ENCODE measurements at regions not wholly inside any gene's neighbourhood (a gene's known extent, or its start where the extent isn't known, plus 50 kb on each side); places are given as distances from the start of the nearest gene placed in this dataset.

GRCh38 chr1:42034426-42034825 is 115.7 kb upstream of the HIVEP3 start:
- intact Hi-C loops (cut with DNase I) = loop anchor here in 1 of 2 donors (5.0 kb wide), 1 partner anchor 117 kb away; the partner anchor contains the start of gene HIVEP3
- 66 to 73% (median 70%) methylated on average over 6 of the region's 6 CpGs for WGBS, 3 donors
- Histone ChIP-seq H3K9me3 (no peaks in the 10 kb centered on the region), H3K36me3 (ENCODE audit: insufficient read depth in 1 of 2, low read depth in 1 of 2) (no peaks in the 10 kb centered on the region), H3K4me1 (peaks cover 8% of the 10 kb centered on the region), H3K4me3 (peak overlapping the region; percentile 96), H3K27me3 (ENCODE audit: insufficient read depth in 3 of 3, low read length in 2 of 3) (no peaks in the 10 kb centered on the region), H3K27ac (no peak overlapping the region)
- DNase-seq (no peak), ATAC-seq (no peak)
- TF ChIP-seq, protein P1, sequence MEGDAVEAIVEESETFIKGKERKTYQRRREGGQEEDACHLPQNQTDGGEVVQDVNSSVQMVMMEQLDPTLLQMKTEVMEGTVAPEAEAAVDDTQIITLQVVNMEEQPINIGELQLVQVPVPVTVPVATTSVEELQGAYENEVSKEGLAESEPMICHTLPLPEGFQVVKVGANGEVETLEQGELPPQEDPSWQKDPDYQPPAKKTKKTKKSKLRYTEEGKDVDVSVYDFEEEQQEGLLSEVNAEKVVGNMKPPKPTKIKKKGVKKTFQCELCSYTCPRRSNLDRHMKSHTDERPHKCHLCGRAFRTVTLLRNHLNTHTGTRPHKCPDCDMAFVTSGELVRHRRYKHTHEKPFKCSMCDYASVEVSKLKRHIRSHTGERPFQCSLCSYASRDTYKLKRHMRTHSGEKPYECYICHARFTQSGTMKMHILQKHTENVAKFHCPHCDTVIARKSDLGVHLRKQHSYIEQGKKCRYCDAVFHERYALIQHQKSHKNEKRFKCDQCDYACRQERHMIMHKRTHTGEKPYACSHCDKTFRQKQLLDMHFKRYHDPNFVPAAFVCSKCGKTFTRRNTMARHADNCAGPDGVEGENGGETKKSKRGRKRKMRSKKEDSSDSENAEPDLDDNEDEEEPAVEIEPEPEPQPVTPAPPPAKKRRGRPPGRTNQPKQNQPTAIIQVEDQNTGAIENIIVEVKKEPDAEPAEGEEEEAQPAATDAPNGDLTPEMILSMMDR (IDR thresholded peaks at IDR 0.05) = no peak

DNA sequence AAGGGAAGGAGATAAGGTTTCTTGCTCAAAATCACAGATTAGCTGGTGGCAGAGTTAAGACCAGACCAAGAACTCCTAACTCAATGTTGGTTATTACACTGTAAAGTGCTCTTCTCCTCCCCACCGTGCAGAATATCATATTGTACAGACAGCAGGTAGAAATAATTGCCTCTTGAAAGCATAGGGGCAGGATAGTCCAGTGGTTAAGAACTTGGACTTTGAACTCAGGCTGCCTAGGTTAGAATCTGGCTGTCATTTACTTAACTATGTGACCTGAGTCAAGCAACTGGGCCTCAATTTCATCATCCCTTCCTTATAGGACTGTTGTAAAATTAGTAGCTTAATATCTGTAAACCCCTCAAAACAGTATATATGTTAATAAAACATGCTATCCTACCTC is 114.9 kb upstream of the HIVEP3 start:
- DNase-seq = no peak
- Histone ChIP-seq H3K9me3 (no peaks in the 10 kb centered on the region), H3K4me3 (no peak overlapping the region), H3K36me3 (ENCODE audit: insufficient read depth in 1 of 2, low read depth in 1 of 2) (no peaks in the 10 kb centered on the region), H3K4me1 (peaks cover 8% of the 10 kb centered on the region), H3K27ac (no peak overlapping the region), H3K27me3 (ENCODE audit: insufficient read depth in 3 of 3, low read length in 2 of 3) (no peaks in the 10 kb centered on the region)
- 66 to 73% (median 70%) methylated on average over 1 of the region's 1 CpG for WGBS, 3 donors
- TF ChIP-seq, protein P1 (IDR thresholded peaks at IDR 0.05) = no peak
- no peak for ATAC-seq
- intact Hi-C loops (cut with DNase I) = loop anchor here in 1 of 2 donors (5.0 kb wide), 1 partner anchor 116 kb away; the partner anchor contains the start of gene HIVEP3

- H3K4me1 ChIP-seq = no peaks in the 10 kb centered on the region
- no peaks in the 10 kb centered on the region for H3K36me3 ChIP-seq (ENCODE audit: insufficient read depth in 1 of 2, low read depth in 1 of 2)
- DNase-seq (no peak), ATAC-seq (no peak)
- no peak overlapping the region for H3K27ac ChIP-seq
- TF ChIP-seq, protein P1 (IDR thresholded peaks at IDR 0.05) = no peak
- H3K4me3 ChIP-seq = no peak overlapping the region
- H3K27me3 ChIP-seq (ENCODE audit: insufficient read depth in 3 of 3, low read length in 2 of 3) = no peaks in the 10 kb centered on the region
- intact Hi-C loops (cut with DNase I) = no loop called here
- 90 to 94% (median 90%) methylated on average over 3 of the region's 3 CpGs for WGBS, 3 donors
- peaks cover 17% of the 10 kb centered on the region for H3K9me3 ChIP-seq
Observed at GRCh38 chr1:42017730-42018129, 99.0 kb upstream of the HIVEP3 start.

- no peaks in the 10 kb centered on the region for H3K27me3 ChIP-seq (ENCODE audit: insufficient read depth in 3 of 3, low read length in 2 of 3)
- no peak overlapping the region for H3K4me3 ChIP-seq
- 94 to 98% (median 98%) methylated on average over 2 of the region's 2 CpGs for WGBS, 3 donors
- TF ChIP-seq, protein P1 (IDR thresholded peaks at IDR 0.05) = no peak
- intact Hi-C loops (cut with DNase I) = no loop called here
- DNase-seq = no peak
- no peak overlapping the region for H3K27ac ChIP-seq
- peaks cover 17% of the 10 kb centered on the region for H3K9me3 ChIP-seq
- ATAC-seq = no peak
- H3K4me1 ChIP-seq = no peaks in the 10 kb centered on the region
- no peaks in the 10 kb centered on the region for H3K36me3 ChIP-seq (ENCODE audit: insufficient read depth in 1 of 2, low read depth in 1 of 2)
Observed at GRCh38 chr1:42017259-42017658, 98.5 kb upstream of the HIVEP3 start.

DNA sequence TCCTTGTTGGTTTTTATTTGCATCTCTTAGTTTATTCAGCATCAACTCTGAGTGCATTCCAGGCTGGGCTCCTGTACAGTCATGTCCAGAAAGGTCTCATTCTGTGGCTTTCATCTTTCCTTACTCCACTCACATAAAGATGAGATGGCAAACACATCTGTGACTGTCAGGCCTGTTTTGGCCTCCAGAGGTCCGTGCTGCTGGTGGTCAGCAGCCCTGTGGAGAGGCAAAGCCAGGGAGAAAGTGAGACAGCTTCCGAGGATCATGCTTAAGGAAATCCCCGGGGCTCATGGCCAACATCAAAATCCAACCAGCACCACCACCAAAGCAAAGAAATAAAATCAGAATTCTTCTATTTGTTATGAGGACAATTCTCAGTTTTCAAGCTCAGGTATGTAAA is 96.1 kb upstream of the HIVEP3 start:
- peaks cover 17% of the 10 kb centered on the region for H3K9me3 ChIP-seq
- H3K4me3 ChIP-seq = no peak overlapping the region
- H3K27ac ChIP-seq = no peak overlapping the region
- TF ChIP-seq, protein P1 (IDR thresholded peaks at IDR 0.05) = no peak
- no peak for ATAC-seq
- H3K27me3 ChIP-seq (ENCODE audit: insufficient read depth in 3 of 3, low read length in 2 of 3) = no peaks in the 10 kb centered on the region
- no peak for DNase-seq
- no peaks in the 10 kb centered on the region for H3K36me3 ChIP-seq (ENCODE audit: insufficient read depth in 1 of 2, low read depth in 1 of 2)
- intact Hi-C loops (cut with DNase I) = no loop called here
- WGBS, 3 donors = 60 to 79% (median 71%) methylated on average over 3 of the region's 3 CpGs
- no peaks in the 10 kb centered on the region for H3K4me1 ChIP-seq
